Suprapubic skin (tissue), 3 donors: ENCODE measurements at regions not wholly inside any gene's neighbourhood (a gene's known extent, or its start where the extent isn't known, plus 50 kb on each side); places are given as distances from the start of the nearest gene placed in this dataset.

Source experiments
- CTCF ChIP-seq, 2 donors: fragments of 200-600 bp in 1 of 2; fragments of 450-650 bp in 1 of 2; sonication (generic) in 1 of 2; IDR thresholded peaks; one replicate each; pipeline ENCODE4 v1.5.1; 2016 to 2019; ENCODE audit warnings: antibody characterized with exemption in 2 of 2, mild to moderate bottlenecking in 1 of 2, moderate library complexity in 1 of 2
- POLR2A ChIP-seq, 2 donors: fragments of 450-650 bp; IDR thresholded peaks; one replicate each; pipeline ENCODE4 v1.6.1; 2017; ENCODE audit warnings: antibody characterized with exemption in 2 of 2, mild to moderate bottlenecking in 2 of 2, moderate library complexity in 2 of 2

- TF ChIP-seq CTCF (IDR thresholded peaks at IDR 0.05) (no peak), POLR2A (IDR thresholded peaks at IDR 0.05) (no peak)
Measured at GRCh38 chr11:130593064-130593463, 144.6 kb downstream of the ADAMTS15 start.
